Esophagus squamous epithelium (tissue), 5 donors: ENCODE measurements at regions not wholly inside any gene's neighbourhood (a gene's known extent, or its start where the extent isn't known, plus 50 kb on each side); places are given as distances from the start of the nearest gene placed in this dataset.

Experiments used
- DNase-seq: peaks from one replicate; lab custom pipeline; 2025; lab: John Stamatoyannopoulos, UW
- H3K27ac ChIP-seq, 4 donors: fragments of 200-600 bp; sonication (generic); one replicate each; pipeline ENCODE4 v1.5.1; 2016 to 2019; ENCODE audit warnings: mild to moderate bottlenecking in 1 of 4
- H3K27me3 ChIP-seq, 4 donors: fragments of 200-600 bp; sonication (generic); 1 replicate in 3 of 4; 2 replicates in 1 of 4; pipeline versions ENCODE4 v1.5.1 to v1.6.0; 2017 to 2021; ENCODE audit warnings: antibody characterized with exemption in 1 of 4
- H3K36me3 ChIP-seq, 3 donors: fragments of 200-600 bp; sonication (generic); one replicate each; pipeline ENCODE4 v1.5.1; 2016 to 2019
- H3K4me1 ChIP-seq, 3 donors: fragments of 200-600 bp; sonication (generic); one replicate each; pipeline ENCODE4 v1.5.1; 2017 to 2019
- H3K4me3 ChIP-seq, 4 donors: fragments of 200-600 bp; sonication (generic); 1 replicate in 3 of 4; 2 replicates in 1 of 4; pipeline ENCODE4 v1.5.1; 2016 to 2019; ENCODE audit warnings: mild to moderate bottlenecking in 2 of 4, moderate library complexity in 1 of 4
- H3K9me3 ChIP-seq, 3 donors: fragments of 200-600 bp; sonication (generic); one replicate each; pipeline ENCODE4 v1.5.1; 2016 to 2019
- CTCF ChIP-seq, 6 experiments: fragments of 450-650 bp in 4 of 6; fragments of 200-600 bp in 2 of 6; sonication (generic) in 2 of 6; IDR thresholded peaks; one replicate each; pipeline ENCODE4 v1.5.1; 2016 to 2019; ENCODE audit warnings: antibody characterized with exemption in 6 of 6, mild to moderate bottlenecking in 4 of 6, moderate library complexity in 4 of 6
- POLR2A ChIP-seq, 4 donors: fragments of 450-650 bp; IDR thresholded peaks; one replicate each; pipeline ENCODE4 v1.6.1; 2017; ENCODE audit warnings: antibody characterized with exemption in 4 of 4, mild to moderate bottlenecking in 4 of 4, moderate library complexity in 3 of 4
- WGBS, 2 donors: methylation state at CpG; one replicate each; pipeline ENCODE4 v1.1.5; 2018; 5-methylcytosine and 5-hydroxymethylcytosine counted together
- intact Hi-C: fragments of 100-400 bp; cut with DNase I; formaldehyde crosslinking; loops from one replicate; pipeline ENCODE4 v1.15.0; 2022
- donor health status: DM: yes; HTN: yes; CAD: no.

GRCh38 chr10:109474812-109475211 lies 448.5 kb downstream of the XPNPEP1 start:
- H3K36me3 ChIP-seq, result no peaks in the 10 kb centered on the region
- H3K9me3 ChIP-seq, result no peaks in the 10 kb centered on the region
- no peak overlapping the region for H3K4me3 ChIP-seq
- no peak for DNase-seq
- intact Hi-C loops, result no loop called here
- WGBS, 2 donors, result 28 to 44% methylated on average over 4 of the region's 4 CpGs
- no peak for TF ChIP-seq CTCF (IDR thresholded peaks at IDR 0.05)
- TF ChIP-seq POLR2A (IDR thresholded peaks at IDR 0.05), result no peak
- H3K27ac ChIP-seq, result no peak overlapping the region
- H3K4me1 ChIP-seq, result no peaks in the 10 kb centered on the region
- no peaks in the 10 kb centered on the region for H3K27me3 ChIP-seq

DNA sequence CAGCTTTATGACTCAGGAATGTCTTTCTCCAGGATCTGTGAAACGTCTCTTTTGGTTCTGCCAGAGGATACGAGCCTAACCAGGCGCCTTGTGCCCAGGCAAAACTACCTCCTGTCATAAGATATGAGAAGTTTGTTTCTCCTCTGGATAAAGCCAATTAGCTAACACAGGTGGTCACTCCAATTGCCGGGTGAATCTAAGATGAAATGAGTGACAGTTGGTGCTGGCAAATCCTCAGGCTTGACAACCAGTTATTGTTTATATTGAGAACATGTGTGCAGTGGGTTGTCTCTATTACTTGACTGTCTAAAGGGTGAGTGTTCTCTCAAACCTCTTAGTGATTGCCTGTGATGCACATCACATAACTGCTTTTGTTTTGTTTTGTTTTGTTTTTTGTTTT lies 449.1 kb downstream of the XPNPEP1 start:
- Histone ChIP-seq H3K27ac (no peak overlapping the region), H3K9me3 (no peaks in the 10 kb centered on the region), H3K4me3 (no peak overlapping the region), H3K27me3 (no peaks in the 10 kb centered on the region), H3K36me3 (no peaks in the 10 kb centered on the region), H3K4me1 (no peaks in the 10 kb centered on the region)
- intact Hi-C loops, result no loop called here
- TF ChIP-seq CTCF (IDR thresholded peaks at IDR 0.05), result no peak
- no peak for TF ChIP-seq POLR2A (IDR thresholded peaks at IDR 0.05)
- WGBS, 2 donors, result 12 to 21% methylated on average over 4 of the region's 4 CpGs
- no peak for DNase-seq

DNA sequence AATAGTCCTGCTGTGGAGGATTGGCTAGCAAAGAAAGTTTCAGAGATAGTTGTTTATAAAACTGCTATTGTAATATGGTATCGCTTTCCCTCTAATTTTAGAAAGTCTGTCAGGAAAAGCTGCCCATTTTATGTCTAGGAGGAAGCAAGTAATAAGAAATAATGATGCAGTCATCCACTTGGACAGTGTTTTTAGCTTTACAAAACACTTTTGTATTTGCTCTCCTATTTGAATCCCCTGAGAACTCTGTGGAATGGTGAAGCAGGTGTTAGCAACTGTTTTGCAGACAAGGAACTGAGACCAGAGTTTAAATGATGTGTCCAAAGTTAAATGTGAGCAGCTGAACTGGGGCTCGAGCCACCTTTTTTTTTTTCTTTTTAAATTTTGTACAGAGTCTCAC lies 455.8 kb downstream of the XPNPEP1 start:
- Histone ChIP-seq H3K4me1 (no peaks in the 10 kb centered on the region), H3K27me3 (no peaks in the 10 kb centered on the region), H3K4me3 (no peak overlapping the region), H3K36me3 (no peaks in the 10 kb centered on the region), H3K27ac (no peak overlapping the region), H3K9me3 (no peaks in the 10 kb centered on the region)
- TF ChIP-seq POLR2A (IDR thresholded peaks at IDR 0.05), result no peak
- no peak for TF ChIP-seq CTCF (IDR thresholded peaks at IDR 0.05)
- WGBS, 2 donors, result 50 to 59% methylated on average over 2 of the region's 2 CpGs
- DNase-seq, result no peak
- intact Hi-C loops, result no loop called here

GRCh38 chr10:109464949-109465348 lies 458.4 kb downstream of the XPNPEP1 start:
- WGBS, 2 donors, result 67 to 69% methylated on average over 3 of the region's 3 CpGs
- H3K4me3 ChIP-seq, result no peak overlapping the region
- no peaks in the 10 kb centered on the region for H3K9me3 ChIP-seq
- intact Hi-C loops, result no loop called here
- DNase-seq, result no peak
- no peak overlapping the region for H3K27ac ChIP-seq
- no peaks in the 10 kb centered on the region for H3K36me3 ChIP-seq
- TF ChIP-seq CTCF (IDR thresholded peaks at IDR 0.05), result no peak
- TF ChIP-seq POLR2A (IDR thresholded peaks at IDR 0.05), result no peak
- no peaks in the 10 kb centered on the region for H3K27me3 ChIP-seq
- H3K4me1 ChIP-seq, result no peaks in the 10 kb centered on the region

- 12 to 18% methylated on average over 7 to 9 of the region's 9 CpGs for WGBS, 2 donors
- peak overlapping the region in 1 of 4 donors; percentile 23 for H3K4me3 ChIP-seq
- H3K36me3 ChIP-seq, result no peaks in the 10 kb centered on the region
- intact Hi-C loops, result no loop called here
- H3K27ac ChIP-seq, result no peak overlapping the region
- H3K4me1 ChIP-seq, result no peaks in the 10 kb centered on the region
- TF ChIP-seq POLR2A (IDR thresholded peaks at IDR 0.05), result no peak
- no peak for TF ChIP-seq CTCF (IDR thresholded peaks at IDR 0.05)
- DNase-seq, result no peak
- H3K27me3 ChIP-seq, result peaks cover 0 to 43% (median 0%) of the 10 kb centered on the region in 4 donors
- no peaks in the 10 kb centered on the region for H3K9me3 ChIP-seq
Observed at GRCh38 chr10:109457302-109457638, 466.0 kb downstream of the XPNPEP1 start.
